ENCODE measurements at regions not wholly inside any gene's neighbourhood (a gene's known extent, or its start where the extent isn't known, plus 50 kb on each side); places are given as distances from the start of the nearest gene placed in this dataset.
A peak's percentile ranks its signal among the peaks of the same experiment; 100 is the strongest.

GRCh38 chr1:55506740-55507577 is 291.8 kb upstream of the USP24 start:
- in situ Hi-C loops (cut with HindIII; ENCODE audit: low pct_ligation_motif_present, low sequenced_read_pairs): no loop called here
- Histone ChIP-seq H3K27me3 (replicated peaks) (no peaks in the 10 kb centered on the region), H3K27ac (no peak overlapping the region), H3K36me3 (replicated peaks) (no peaks in the 10 kb centered on the region), H3K4me3 (ENCODE audit: low read depth, low read length) (no peak overlapping the region)
- no peak for TF ChIP-seq CTCF (IDR thresholded peaks at IDR 0.05; ENCODE audit: low read depth, low read length, missing control alignments)
- peak; percentile 12 for DNase-seq

- Histone ChIP-seq H3K27me3 (replicated peaks) (no peaks in the 10 kb centered on the region), H3K4me3 (ENCODE audit: low read depth, low read length) (no peak overlapping the region), H3K36me3 (replicated peaks) (no peaks in the 10 kb centered on the region), H3K27ac (no peak overlapping the region)
- no peak for DNase-seq
- in situ Hi-C loops (cut with HindIII; ENCODE audit: low pct_ligation_motif_present, low sequenced_read_pairs): no loop called here
- TF ChIP-seq CTCF (IDR thresholded peaks at IDR 0.05; ENCODE audit: low read depth, low read length, missing control alignments): no peak
Observed at GRCh38 chr1:55505326-55505725, 290.2 kb upstream of the USP24 start.

GRCh38 chr1:55504306-55504731 is 289.2 kb upstream of the USP24 start:
- in situ Hi-C loops (cut with HindIII; ENCODE audit: low pct_ligation_motif_present, low sequenced_read_pairs): no loop called here
- H3K27me3 ChIP-seq (replicated peaks): no peaks in the 10 kb centered on the region
- H3K4me3 ChIP-seq (ENCODE audit: low read depth, low read length): no peak overlapping the region
- TF ChIP-seq CTCF (IDR thresholded peaks at IDR 0.05; ENCODE audit: low read depth, low read length, missing control alignments): no peak
- DNase-seq: no peak
- H3K36me3 ChIP-seq (replicated peaks): no peaks in the 10 kb centered on the region
- H3K27ac ChIP-seq: no peak overlapping the region

- in situ Hi-C loops (cut with HindIII; ENCODE audit: low pct_ligation_motif_present, low sequenced_read_pairs): no loop called here
- Histone ChIP-seq H3K27me3 (replicated peaks) (no peaks in the 10 kb centered on the region), H3K4me3 (ENCODE audit: low read depth, low read length) (no peak overlapping the region), H3K27ac (no peak overlapping the region), H3K36me3 (replicated peaks) (no peaks in the 10 kb centered on the region)
- TF ChIP-seq CTCF (IDR thresholded peaks at IDR 0.05; ENCODE audit: low read depth, low read length, missing control alignments): no peak
- DNase-seq: no peak
Observed at GRCh38 chr1:55503663-55504305, 288.6 kb upstream of the USP24 start.

GRCh38 chr1:55500601-55501000 is 285.4 kb upstream of the USP24 start:
- Histone ChIP-seq H3K4me3 (ENCODE audit: low read depth, low read length) (no peak overlapping the region), H3K27ac (no peak overlapping the region), H3K36me3 (replicated peaks) (no peaks in the 10 kb centered on the region), H3K27me3 (replicated peaks) (no peaks in the 10 kb centered on the region)
- TF ChIP-seq CTCF (IDR thresholded peaks at IDR 0.05; ENCODE audit: low read depth, low read length, missing control alignments): no peak
- peak; percentile 5 for DNase-seq
- in situ Hi-C loops (cut with HindIII; ENCODE audit: low pct_ligation_motif_present, low sequenced_read_pairs): no loop called here
